GM21367 (cell line): ENCODE measurements at regions not wholly inside any gene's neighbourhood (a gene's known extent, or its start where the extent isn't known, plus 50 kb on each side); places are given as distances from the start of the nearest gene placed in this dataset.
"Not testable (repeated sequence)": the region's sequence is repeated elsewhere in the genome, so short reads cannot be mapped to it uniquely, and the experiment has no call there.

ENCODE experiments used
- ATAC-seq: cut with Tn5 transposase; IDR thresholded peaks from one replicate; pipeline ENCODE4 v1.9.1; 2021; ENCODE audit not compliant: unreplicated experiment

GRCh38 chr4:160009656-160010493 is 907.0 kb downstream of the RAPGEF2 start:
- no peak for ATAC-seq

GRCh38 chr4:160019936-160020335 is 917.1 kb downstream of the RAPGEF2 start:
- ATAC-seq: no peak

- no peak for ATAC-seq
Observed at GRCh38 chr4:160020804-160021203, 917.9 kb downstream of the RAPGEF2 start.

- ATAC-seq: no peak
Observed at GRCh38 chr4:160021870-160022269, 919.0 kb downstream of the RAPGEF2 start.

GRCh38 chr4:160026721-160027120 is 923.8 kb downstream of the RAPGEF2 start:
- no peak for ATAC-seq

- no peak for ATAC-seq
Observed at GRCh38 chr4:160034501-160034900, 931.6 kb downstream of the RAPGEF2 start.

DNA sequence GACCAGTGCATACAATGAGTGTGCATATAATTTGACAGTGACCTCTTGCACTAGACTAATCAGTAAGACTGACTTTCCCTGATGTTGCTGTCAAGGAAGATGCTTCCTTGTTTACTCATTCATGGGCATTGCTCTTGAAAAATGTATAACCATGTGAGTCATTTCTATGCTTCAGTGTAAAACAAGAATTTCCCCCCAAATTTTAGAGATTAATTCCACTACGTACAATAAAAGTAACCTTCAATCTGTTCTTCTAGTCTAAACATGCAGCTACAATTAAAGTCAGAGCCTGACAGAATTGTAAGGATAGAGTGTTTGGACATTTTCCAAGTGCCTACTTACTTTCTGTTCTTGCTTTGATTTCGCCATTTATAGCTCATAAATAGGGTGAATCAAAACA is 935.7 kb downstream of the RAPGEF2 start:
- ATAC-seq: no peak

- no peak for ATAC-seq
Observed at GRCh38 chr4:160044693-160045092, 941.8 kb downstream of the RAPGEF2 start.

DNA sequence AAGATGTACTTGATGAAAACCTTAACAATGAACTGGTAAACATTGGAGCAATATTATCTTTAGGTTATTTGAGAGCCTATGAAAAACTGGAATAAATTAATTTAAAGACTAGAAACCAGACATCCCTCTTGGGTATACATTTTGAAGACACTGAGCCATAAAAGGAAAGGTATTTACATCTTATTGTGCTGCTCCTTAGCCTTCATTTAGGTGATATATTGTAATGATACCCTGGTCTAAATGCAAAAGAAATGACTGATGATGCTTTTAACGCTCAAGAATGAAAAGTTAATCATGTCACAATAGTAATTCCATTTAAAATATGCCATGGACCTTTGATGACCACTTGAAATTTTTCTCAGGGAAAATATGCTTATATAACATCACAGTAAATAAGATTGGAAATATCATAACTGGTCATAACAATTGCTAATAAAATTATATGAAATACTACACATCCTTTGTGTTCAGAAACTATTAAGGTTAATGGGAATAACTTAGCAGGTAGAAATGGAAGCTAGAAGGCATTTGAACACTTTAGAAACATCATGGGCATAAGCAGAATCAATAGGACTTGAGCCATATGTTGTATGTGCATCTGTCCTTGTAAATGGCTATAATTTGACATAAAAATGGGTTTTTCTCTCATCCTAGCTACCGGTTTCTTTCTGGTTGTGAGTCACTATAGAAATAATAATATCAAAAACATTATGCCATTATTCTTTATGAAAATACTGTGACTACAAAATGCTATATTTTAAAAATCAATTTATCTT is 979.7 kb downstream of the RAPGEF2 start:
- no peak for ATAC-seq

GRCh38 chr4:160091631-160092030 is 988.8 kb downstream of the RAPGEF2 start:
- no peak for ATAC-seq

GRCh38 chr4:160100316-160100715 is 997.4 kb downstream of the RAPGEF2 start:
- ATAC-seq: no peak

GRCh38 chr4:160110891-160111290 is 1008.0 kb downstream of the RAPGEF2 start:
- ATAC-seq: no peak

- no peak for ATAC-seq
Observed at GRCh38 chr4:160117686-160118085, 1014.8 kb downstream of the RAPGEF2 start.

DNA sequence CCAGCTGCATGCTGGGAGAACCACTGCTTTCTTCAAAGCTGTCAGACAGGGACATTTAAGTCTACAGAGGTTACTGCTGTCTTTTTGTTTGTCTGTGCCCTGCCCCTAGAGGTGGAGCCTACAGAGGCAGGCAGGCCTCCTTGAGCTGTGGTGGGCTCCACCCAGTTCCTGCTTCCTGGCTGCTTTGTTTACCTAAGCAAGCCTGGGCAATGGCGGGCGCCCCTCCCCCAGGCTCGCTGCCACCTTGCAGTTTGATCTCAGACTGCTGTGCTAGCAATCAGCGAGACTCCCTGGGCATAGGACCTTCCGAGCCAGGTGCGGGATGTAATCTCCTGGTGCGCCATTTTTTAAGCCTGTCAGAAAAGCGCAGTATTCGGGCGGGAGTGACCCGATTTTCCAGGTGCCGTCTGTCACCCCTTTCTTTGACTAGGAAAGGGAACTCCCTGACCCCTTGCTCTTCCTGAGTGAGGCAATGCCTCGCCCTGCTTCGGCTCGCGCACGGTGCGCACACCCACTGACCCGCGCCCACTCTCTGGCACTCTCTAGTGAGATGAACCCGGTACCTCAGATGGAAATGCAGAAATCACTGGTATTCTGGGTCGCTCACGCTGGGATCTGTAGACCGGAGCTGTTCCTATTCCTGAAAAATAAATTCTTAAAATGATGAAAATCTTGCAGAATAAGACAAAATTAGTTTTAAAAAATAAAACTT is 1022.9 kb downstream of the RAPGEF2 start:
- ATAC-seq: not testable (repeated sequence)

- no peak for ATAC-seq
Observed at GRCh38 chr4:160127211-160127610, 1024.3 kb downstream of the RAPGEF2 start.

GRCh38 chr4:160129439-160129838 is 1026.6 kb downstream of the RAPGEF2 start:
- ATAC-seq: no peak

- no peak for ATAC-seq
Observed at GRCh38 chr4:160136021-160136420, 1033.1 kb downstream of the RAPGEF2 start.

DNA sequence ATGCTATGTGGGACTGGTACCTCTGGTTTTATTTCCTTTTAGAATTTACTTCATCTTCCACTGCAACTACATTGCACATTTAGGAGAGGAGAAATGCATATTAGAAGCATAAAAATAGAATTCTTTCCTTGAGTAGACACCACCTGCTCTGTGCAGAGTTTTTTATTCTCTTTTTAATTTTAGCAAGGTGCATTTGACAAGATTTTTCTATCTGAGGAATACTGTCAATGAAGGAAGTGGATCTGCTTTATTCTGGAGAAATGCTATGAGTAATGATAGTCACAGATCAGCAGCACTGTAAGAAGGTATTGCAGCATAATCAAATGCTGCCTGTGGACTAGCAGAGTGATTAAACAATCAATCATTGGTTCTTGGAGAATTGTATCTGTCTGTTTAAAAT is 1038.3 kb downstream of the RAPGEF2 start:
- no peak for ATAC-seq

DNA sequence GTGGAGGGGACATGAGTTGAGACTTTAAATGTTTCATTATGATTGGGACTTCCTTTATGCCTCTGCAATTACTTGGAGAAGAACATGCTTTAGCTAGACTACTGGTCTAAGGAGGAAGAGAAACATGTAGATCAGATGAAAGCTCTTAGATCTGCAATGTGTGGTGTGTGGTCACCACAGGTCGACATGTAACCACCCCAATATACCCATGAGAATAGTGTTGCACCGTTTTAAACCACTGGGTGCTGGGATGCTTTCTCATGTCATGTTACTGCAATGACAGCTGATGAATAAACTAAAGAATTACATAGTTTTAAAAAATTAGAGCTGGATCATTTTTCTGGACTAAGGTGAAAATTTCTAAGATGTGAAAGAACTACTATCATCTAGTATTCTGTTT is 1039.7 kb downstream of the RAPGEF2 start:
- peak; percentile 99 for ATAC-seq

DNA sequence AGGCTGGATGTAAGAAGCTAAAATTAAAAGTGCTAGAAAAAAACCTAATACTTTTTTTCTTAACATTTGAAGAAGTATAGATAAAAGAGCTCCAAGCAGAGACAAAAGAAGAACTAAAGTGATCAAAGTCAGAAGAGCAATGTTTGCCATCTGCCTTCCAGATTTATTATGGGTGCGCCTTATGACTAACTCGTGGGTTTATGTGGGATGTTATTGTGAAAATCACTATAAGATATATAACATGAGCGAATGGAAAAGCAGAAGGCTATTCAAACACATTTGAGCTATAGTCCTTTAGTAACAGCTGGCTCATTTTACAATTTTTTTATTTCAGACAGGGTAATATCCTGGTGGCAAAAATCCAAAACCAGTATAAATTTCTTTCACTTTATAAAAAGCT is 1040.7 kb downstream of the RAPGEF2 start:
- no peak for ATAC-seq

- ATAC-seq: no peak
Observed at GRCh38 chr4:160159457-160159856, 1056.6 kb downstream of the RAPGEF2 start.

GRCh38 chr4:160161026-160161425 is 1058.1 kb downstream of the RAPGEF2 start:
- no peak for ATAC-seq
